Mesothelial cell of epicardium (in vitro differentiated cells): ENCODE measurements at regions not wholly inside any gene's neighbourhood (a gene's known extent, or its start where the extent isn't known, plus 50 kb on each side); places are given as distances from the start of the nearest gene placed in this dataset.

Source experiments
- DNase-seq, 2 experiments: peaks; one replicate each; pipeline ENCODE4 v3.0.0; 2021; ENCODE audit warnings: low spot score in 2 of 2; ENCODE audit not compliant: unreplicated experiment in 2 of 2
- H3K27ac Mint-ChIP-seq: 2 replicates; pipeline ENCODE4 v1.8.0; 2021; ENCODE audit warnings: mixed read lengths
- H3K27me3 Mint-ChIP-seq: 2 replicates; pipeline ENCODE4 v1.8.0; 2021; ENCODE audit warnings: low read depth, mixed read lengths
- H3K36me3 Mint-ChIP-seq: 2 replicates; pipeline ENCODE4 v1.8.0; 2021; ENCODE audit warnings: mixed read lengths
- H3K4me1 Mint-ChIP-seq: 2 replicates; pipeline ENCODE4 v1.8.0; 2021; ENCODE audit warnings: mixed read lengths
- H3K4me3 Mint-ChIP-seq: 2 replicates; pipeline ENCODE4 v1.8.0; 2021; ENCODE audit warnings: mild to moderate bottlenecking, moderate library complexity, mixed read lengths
- H3K9me3 Mint-ChIP-seq: 2 replicates; pipeline ENCODE4 v1.8.0; 2021; ENCODE audit warnings: mixed read lengths
- CTCF ChIP-seq: fragments of 200-600 bp; sonication (generic); IDR thresholded peaks from one replicate; pipeline ENCODE4 v1.5.0; 2021; ENCODE audit warnings: antibody characterized with exemption; ENCODE audit not compliant: unreplicated experiment

GRCh38 chr3:992871-993270, 100.0 kb upstream of the CNTN6 start:
- peaks cover 22% of the 10 kb centered on the region for H3K9me3 Mint-ChIP-seq
- H3K4me1 Mint-ChIP-seq, result no peaks in the 10 kb centered on the region
- no peak overlapping the region for H3K4me3 Mint-ChIP-seq
- H3K36me3 Mint-ChIP-seq, result no peaks in the 10 kb centered on the region
- no peaks in the 10 kb centered on the region for H3K27me3 Mint-ChIP-seq
- no peak for TF ChIP-seq CTCF
- H3K27ac Mint-ChIP-seq, result no peak overlapping the region
- no peak for DNase-seq

- no peaks in the 10 kb centered on the region for H3K27me3 Mint-ChIP-seq
- no peak overlapping the region for H3K4me3 Mint-ChIP-seq
Observed at GRCh38 chr3:1002010-1002409, 90.8 kb upstream of the CNTN6 start.

GRCh38 chr3:1007866-1008265, 85.0 kb upstream of the CNTN6 start:
- Mint-ChIP-seq H3K36me3 (peaks cover 1% of the 10 kb centered on the region), H3K27ac (peak overlapping the region; percentile 48), H3K4me1 (peaks cover 24% of the 10 kb centered on the region), H3K27me3 (no peaks in the 10 kb centered on the region), H3K4me3 (no peak overlapping the region), H3K9me3 (peaks cover 6% of the 10 kb centered on the region)
- TF ChIP-seq CTCF, result no peak
- no peak for DNase-seq

More at GRCh38 chr3:1002010-1002409, 90.8 kb upstream of the CNTN6 start:
- no peak for DNase-seq
- Mint-ChIP-seq H3K9me3 (no peaks in the 10 kb centered on the region), H3K4me1 (peaks cover 20% of the 10 kb centered on the region), H3K36me3 (no peaks in the 10 kb centered on the region), H3K27ac (no peak overlapping the region)
- no peak for TF ChIP-seq CTCF

GRCh38 chr3:1010228-1010627, 82.6 kb upstream of the CNTN6 start:
- Mint-ChIP-seq H3K36me3 (peaks cover 1% of the 10 kb centered on the region), H3K4me1 (peaks cover 9% of the 10 kb centered on the region)

GRCh38 chr3:1015826-1016225, 77.0 kb upstream of the CNTN6 start:
- DNase-seq, result no peak
- no peaks in the 10 kb centered on the region for H3K36me3 Mint-ChIP-seq
- H3K27me3 Mint-ChIP-seq, result no peaks in the 10 kb centered on the region
- no peak for TF ChIP-seq CTCF
- no peaks in the 10 kb centered on the region for H3K4me1 Mint-ChIP-seq
- no peak overlapping the region for H3K27ac Mint-ChIP-seq
- H3K9me3 Mint-ChIP-seq, result peaks cover 13% of the 10 kb centered on the region
- no peak overlapping the region for H3K4me3 Mint-ChIP-seq

More at GRCh38 chr3:1010228-1010627, 82.6 kb upstream of the CNTN6 start:
- H3K27me3 Mint-ChIP-seq, result no peaks in the 10 kb centered on the region
- no peak overlapping the region for H3K4me3 Mint-ChIP-seq
- TF ChIP-seq CTCF, result no peak
- H3K9me3 Mint-ChIP-seq, result peaks cover 16% of the 10 kb centered on the region
- no peak for DNase-seq
- no peak overlapping the region for H3K27ac Mint-ChIP-seq

GRCh38 chr3:1017870-1018269, 75.0 kb upstream of the CNTN6 start:
- no peak for TF ChIP-seq CTCF
- Mint-ChIP-seq H3K27ac (no peak overlapping the region), H3K9me3 (peaks cover 13% of the 10 kb centered on the region), H3K4me3 (no peak overlapping the region), H3K27me3 (no peaks in the 10 kb centered on the region), H3K36me3 (no peaks in the 10 kb centered on the region), H3K4me1 (no peaks in the 10 kb centered on the region)
- no peak for DNase-seq
